GM20000 (cell line): ENCODE measurements at regions not wholly inside any gene's neighbourhood (a gene's known extent, or its start where the extent isn't known, plus 50 kb on each side); places are given as distances from the start of the nearest gene placed in this dataset.

Experiments
- DNase-seq: peaks from one replicate; pipeline ENCODE4 v3.0.0; 2012; ENCODE audit warnings: low spot score
- TF ChIP-seq, protein P1 (sequence below): IDR thresholded peaks from 2 replicates; pipeline ENCODE4 v1.5.1; 2012; ENCODE audit warnings: mild to moderate bottlenecking, control low read depth; ENCODE audit errors: extremely low read depth, missing control alignments

GRCh38 chr10:71040846-71041605 is 152.7 kb upstream of the PCBD1 start:
- TF ChIP-seq, protein P1, sequence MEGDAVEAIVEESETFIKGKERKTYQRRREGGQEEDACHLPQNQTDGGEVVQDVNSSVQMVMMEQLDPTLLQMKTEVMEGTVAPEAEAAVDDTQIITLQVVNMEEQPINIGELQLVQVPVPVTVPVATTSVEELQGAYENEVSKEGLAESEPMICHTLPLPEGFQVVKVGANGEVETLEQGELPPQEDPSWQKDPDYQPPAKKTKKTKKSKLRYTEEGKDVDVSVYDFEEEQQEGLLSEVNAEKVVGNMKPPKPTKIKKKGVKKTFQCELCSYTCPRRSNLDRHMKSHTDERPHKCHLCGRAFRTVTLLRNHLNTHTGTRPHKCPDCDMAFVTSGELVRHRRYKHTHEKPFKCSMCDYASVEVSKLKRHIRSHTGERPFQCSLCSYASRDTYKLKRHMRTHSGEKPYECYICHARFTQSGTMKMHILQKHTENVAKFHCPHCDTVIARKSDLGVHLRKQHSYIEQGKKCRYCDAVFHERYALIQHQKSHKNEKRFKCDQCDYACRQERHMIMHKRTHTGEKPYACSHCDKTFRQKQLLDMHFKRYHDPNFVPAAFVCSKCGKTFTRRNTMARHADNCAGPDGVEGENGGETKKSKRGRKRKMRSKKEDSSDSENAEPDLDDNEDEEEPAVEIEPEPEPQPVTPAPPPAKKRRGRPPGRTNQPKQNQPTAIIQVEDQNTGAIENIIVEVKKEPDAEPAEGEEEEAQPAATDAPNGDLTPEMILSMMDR, result no peak
- DNase-seq, result no peak

DNA sequence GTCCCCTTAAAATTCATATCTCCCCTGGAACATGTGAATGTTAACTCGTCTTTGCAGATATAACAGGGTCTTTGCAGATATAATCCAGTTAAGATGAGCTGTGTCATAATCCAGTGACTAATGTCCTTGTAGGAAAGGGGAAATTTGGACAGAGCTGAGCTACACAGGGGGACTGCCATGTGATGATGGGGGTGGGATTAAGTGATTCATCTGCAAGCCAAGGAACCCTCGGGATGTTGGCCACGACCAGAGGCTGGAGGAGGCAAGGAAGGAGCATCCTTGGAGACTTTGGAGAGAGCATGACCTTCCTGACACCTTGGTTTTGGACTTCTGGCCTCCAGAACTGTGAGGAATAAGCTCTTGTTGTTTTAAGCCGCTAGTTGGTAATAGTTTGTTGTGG is 153.9 kb upstream of the PCBD1 start:
- TF ChIP-seq, protein P1, result no peak
- no peak for DNase-seq

DNA sequence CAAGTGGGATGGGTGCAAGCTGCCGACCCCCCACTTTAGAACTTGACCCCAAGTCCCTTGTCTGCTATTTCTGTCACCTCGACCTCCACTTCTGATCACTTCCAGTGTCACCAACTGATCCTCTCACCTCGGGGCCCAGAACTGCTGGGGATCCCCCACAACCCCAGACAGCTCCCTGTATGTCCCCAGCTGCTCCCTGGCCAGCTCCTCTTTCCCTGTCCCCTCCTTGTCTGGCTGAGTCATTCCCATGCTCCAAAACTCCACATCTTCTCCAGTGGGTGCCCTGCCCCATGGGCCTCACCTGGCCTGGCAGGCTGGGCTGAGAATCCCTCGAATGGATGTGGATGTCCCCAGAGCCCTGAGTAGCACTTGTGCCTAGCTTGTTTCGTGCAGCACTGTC is 154.3 kb upstream of the PCBD1 start:
- no peak for DNase-seq
- TF ChIP-seq, protein P1, result no peak

- TF ChIP-seq, protein P1, result no peak
- no peak for DNase-seq
These were observed 155.5 kb upstream of the PCBD1 start for GRCh38 chr10:71043858-71044257.

DNA sequence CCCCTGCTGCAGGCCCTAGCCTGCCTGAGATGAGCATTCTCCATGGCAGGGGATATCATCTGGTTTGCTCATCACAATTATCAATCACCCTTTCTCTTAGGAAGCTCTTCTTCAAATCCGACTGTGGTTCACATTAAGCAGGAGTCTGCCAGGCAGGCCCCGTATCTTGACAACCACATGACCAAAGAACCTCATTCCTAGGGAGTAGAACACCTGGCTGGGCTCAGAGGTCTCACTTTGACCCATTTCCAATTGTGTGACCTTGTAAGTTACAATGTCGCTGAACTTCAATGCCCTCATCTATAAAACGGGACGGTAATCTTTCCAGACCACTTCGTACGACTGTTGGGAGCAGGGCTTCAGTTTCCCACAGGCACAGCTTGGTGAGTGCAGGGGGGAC is 156.4 kb upstream of the PCBD1 start:
- TF ChIP-seq, protein P1, result no peak
- no peak for DNase-seq

DNA sequence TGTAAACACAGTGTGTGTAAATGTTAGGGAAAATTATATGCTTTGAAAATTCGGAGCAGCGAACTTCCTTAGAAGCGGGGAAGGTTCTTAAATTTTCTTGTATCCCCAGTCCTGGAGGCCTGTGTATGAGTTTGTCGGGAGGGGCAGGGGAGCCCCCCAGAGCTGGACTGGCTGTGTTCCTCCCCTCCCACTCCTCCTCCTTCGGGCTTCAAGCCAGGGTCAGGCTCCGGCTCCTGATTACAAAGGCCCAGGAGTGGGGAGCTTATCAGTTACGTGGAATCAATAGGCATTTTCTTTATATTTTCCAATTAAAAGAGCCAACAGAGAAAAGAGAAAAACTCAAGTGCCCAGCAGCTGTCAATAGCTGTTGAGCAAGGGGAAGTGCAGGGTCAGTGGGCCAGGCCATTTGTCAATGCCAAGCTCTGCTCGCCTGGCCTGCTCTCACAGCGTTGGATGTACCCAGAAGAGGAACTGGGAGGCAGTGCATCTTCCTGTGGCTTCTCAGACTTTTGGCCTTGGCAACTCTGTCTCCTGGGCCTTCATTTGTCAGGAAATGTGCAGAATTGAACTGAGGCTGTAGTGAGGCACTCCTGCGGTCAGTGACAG is 156.9 kb upstream of the PCBD1 start:
- no peak for DNase-seq
- TF ChIP-seq, protein P1, result no peak

DNA sequence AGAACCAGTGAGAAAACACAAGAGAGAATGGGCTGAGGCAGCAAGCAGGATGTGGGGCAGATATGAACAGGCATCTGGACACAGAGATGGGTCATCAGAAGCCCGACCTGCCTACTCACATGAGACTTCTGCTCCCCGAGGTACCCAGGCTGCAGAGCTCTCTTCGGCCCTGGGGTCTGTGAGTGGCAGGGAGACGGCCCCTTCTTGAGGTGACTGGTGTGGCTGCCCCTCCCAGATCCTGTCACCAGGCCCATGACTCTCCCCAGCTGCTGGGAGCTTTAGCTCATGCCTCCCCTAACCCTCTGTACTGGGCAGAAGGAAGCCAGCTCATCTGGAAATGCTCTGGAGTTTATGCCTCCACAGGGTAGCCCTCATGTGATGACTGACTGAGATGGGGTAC is 157.6 kb upstream of the PCBD1 start:
- DNase-seq, result no peak
- TF ChIP-seq, protein P1, result no peak
